GM13977 (cell line): ENCODE measurements at regions not wholly inside any gene's neighbourhood (a gene's known extent, or its start where the extent isn't known, plus 50 kb on each side); places are given as distances from the start of the nearest gene placed in this dataset.

ENCODE experiments used
- DNase-seq: peaks from one replicate; pipeline ENCODE4 v3.0.0; 2012; ENCODE audit warnings: low spot score
- CTCF ChIP-seq: IDR thresholded peaks from 2 replicates; pipeline ENCODE4 v1.5.1; 2012; ENCODE audit warnings: mild to moderate bottlenecking, control low read depth; ENCODE audit not compliant: insufficient read depth; ENCODE audit errors: extremely low read depth, missing control alignments
- in situ Hi-C: fragments of 300-500 bp; cut with MboI; formaldehyde crosslinking; loops from one replicate; pipeline ENCODE4 v1.12.0; 2022; ENCODE audit warnings: low sequenced_read_pairs, low pct_unique_long_range_greater_than_20kb, mixed read lengths, inconsistent platforms; ENCODE audit not compliant: unreplicated experiment

GRCh38 chr6:144911322-144911721, 626.2 kb downstream of the UTRN start:
- no peak for TF ChIP-seq CTCF
- DNase-seq = no peak
- in situ Hi-C loops = no loop called here

- no peak for DNase-seq
- in situ Hi-C loops = no loop called here
- TF ChIP-seq CTCF = no peak
Measured at GRCh38 chr6:144912474-144912873, 627.3 kb downstream of the UTRN start.

GRCh38 chr6:144918073-144918472, 632.9 kb downstream of the UTRN start:
- TF ChIP-seq CTCF = no peak
- in situ Hi-C loops = no loop called here
- DNase-seq = no peak

GRCh38 chr6:144919560-144919959, 634.4 kb downstream of the UTRN start:
- no peak for DNase-seq
- TF ChIP-seq CTCF = no peak
- in situ Hi-C loops = no loop called here

- in situ Hi-C loops = no loop called here
- no peak for DNase-seq
- TF ChIP-seq CTCF = no peak
Measured at GRCh38 chr6:144920391-144920961, 635.3 kb downstream of the UTRN start.

GRCh38 chr6:144921206-144921975, 636.3 kb downstream of the UTRN start:
- no peak for TF ChIP-seq CTCF
- in situ Hi-C loops = no loop called here
- no peak for DNase-seq
